ENCODE measurements at regions not wholly inside any gene's neighbourhood (a gene's known extent, or its start where the extent isn't known, plus 50 kb on each side); places are given as distances from the start of the nearest gene placed in this dataset.

GRCh38 chr4:60812811-60813210 lies 387.3 kb upstream of the ADGRL3 start:
- no peak for TF ChIP-seq CTCF (IDR thresholded peaks at IDR 0.05; ENCODE audit: insufficient read depth, missing control alignments)
- DNase-seq (ENCODE audit: insufficient read length, low spot score): no peak
- no peak for FAIRE-seq

- FAIRE-seq: no peak
- no peak for DNase-seq (ENCODE audit: insufficient read length, low spot score)
- TF ChIP-seq CTCF (IDR thresholded peaks at IDR 0.05; ENCODE audit: insufficient read depth, missing control alignments): no peak
These were observed 385.6 kb upstream of the ADGRL3 start for GRCh38 chr4:60814549-60814948.

- FAIRE-seq (no peak), DNase-seq (ENCODE audit: insufficient read length, low spot score) (no peak)
- no peak for TF ChIP-seq CTCF (IDR thresholded peaks at IDR 0.05; ENCODE audit: insufficient read depth, missing control alignments)
These were observed 382.5 kb upstream of the ADGRL3 start for GRCh38 chr4:60817609-60818008.

- FAIRE-seq (no peak), DNase-seq (ENCODE audit: insufficient read length, low spot score) (no peak)
- TF ChIP-seq CTCF (IDR thresholded peaks at IDR 0.05; ENCODE audit: insufficient read depth, missing control alignments): no peak
These were observed 377.1 kb upstream of the ADGRL3 start for GRCh38 chr4:60822986-60823385.

GRCh38 chr4:60840020-60840419 lies 360.1 kb upstream of the ADGRL3 start:
- no peak for DNase-seq (ENCODE audit: insufficient read length, low spot score)
- TF ChIP-seq CTCF (IDR thresholded peaks at IDR 0.05; ENCODE audit: insufficient read depth, missing control alignments): no peak
- no peak for FAIRE-seq

GRCh38 chr4:60846678-60847077 lies 353.4 kb upstream of the ADGRL3 start:
- no peak for TF ChIP-seq CTCF (IDR thresholded peaks at IDR 0.05; ENCODE audit: insufficient read depth, missing control alignments)
- no peak for DNase-seq (ENCODE audit: insufficient read length, low spot score)
- no peak for FAIRE-seq

- FAIRE-seq (no peak), DNase-seq (ENCODE audit: insufficient read length, low spot score) (no peak)
- TF ChIP-seq CTCF (IDR thresholded peaks at IDR 0.05; ENCODE audit: insufficient read depth, missing control alignments): no peak
These were observed 352.5 kb upstream of the ADGRL3 start for GRCh38 chr4:60847614-60848013.
